Upper lobe of right lung (tissue), 1 donor: ENCODE measurements at regions not wholly inside any gene's neighbourhood (a gene's known extent, or its start where the extent isn't known, plus 50 kb on each side); places are given as distances from the start of the nearest gene placed in this dataset.

Experiments used
- ATAC-seq: fragments of 200-7000 bp; cut with Tn5 transposase; one replicate; pipeline ENCODE4 v1.9.1; 2020; ENCODE audit warnings: mild to moderate bottlenecking, moderate library complexity
- DNase-seq: peaks from one replicate; pipeline ENCODE4 v3.0.0-alpha.2; 2020
- H3K27ac ChIP-seq: fragments of 200-600 bp; one replicate; pipeline ENCODE4 v1.8.0; 2022
- H3K27me3 ChIP-seq: fragments of 200-600 bp; one replicate; pipeline ENCODE4 v1.8.0; 2022; ENCODE audit warnings: mild to moderate bottlenecking
- H3K36me3 ChIP-seq: fragments of 200-600 bp; one replicate; pipeline ENCODE4 v1.8.0; 2022
- H3K4me1 ChIP-seq: fragments of 200-600 bp; one replicate; pipeline ENCODE4 v1.8.0; 2022
- H3K4me3 ChIP-seq: fragments of 200-600 bp; one replicate; pipeline ENCODE4 v1.8.0; 2022; ENCODE audit warnings: mild to moderate bottlenecking
- H3K9me3 ChIP-seq: fragments of 200-600 bp; one replicate; pipeline ENCODE4 v1.8.0; 2022
- intact Hi-C: fragments of 100-400 bp; cut with DNase I; formaldehyde crosslinking; loops from one replicate; pipeline ENCODE4 v1.11.0; 2022
- TF ChIP-seq, protein P1 (sequence below): fragments of 200-600 bp; IDR thresholded peaks from one replicate; pipeline ENCODE4 v1.8.0; 2022; ENCODE audit warnings: antibody characterized with exemption
- donor health status: DM: no; HTN: yes; CAD: no; lungs with severe emphysema.

- ATAC-seq (no peak), DNase-seq (no peak)
- H3K36me3 ChIP-seq: no peaks in the 10 kb centered on the region
- H3K27me3 ChIP-seq: no peaks in the 10 kb centered on the region
- intact Hi-C loops: no loop called here
- no peak overlapping the region for H3K4me3 ChIP-seq
- H3K27ac ChIP-seq: no peak overlapping the region
- no peaks in the 10 kb centered on the region for H3K9me3 ChIP-seq
- no peaks in the 10 kb centered on the region for H3K4me1 ChIP-seq
- TF ChIP-seq, protein P1, sequence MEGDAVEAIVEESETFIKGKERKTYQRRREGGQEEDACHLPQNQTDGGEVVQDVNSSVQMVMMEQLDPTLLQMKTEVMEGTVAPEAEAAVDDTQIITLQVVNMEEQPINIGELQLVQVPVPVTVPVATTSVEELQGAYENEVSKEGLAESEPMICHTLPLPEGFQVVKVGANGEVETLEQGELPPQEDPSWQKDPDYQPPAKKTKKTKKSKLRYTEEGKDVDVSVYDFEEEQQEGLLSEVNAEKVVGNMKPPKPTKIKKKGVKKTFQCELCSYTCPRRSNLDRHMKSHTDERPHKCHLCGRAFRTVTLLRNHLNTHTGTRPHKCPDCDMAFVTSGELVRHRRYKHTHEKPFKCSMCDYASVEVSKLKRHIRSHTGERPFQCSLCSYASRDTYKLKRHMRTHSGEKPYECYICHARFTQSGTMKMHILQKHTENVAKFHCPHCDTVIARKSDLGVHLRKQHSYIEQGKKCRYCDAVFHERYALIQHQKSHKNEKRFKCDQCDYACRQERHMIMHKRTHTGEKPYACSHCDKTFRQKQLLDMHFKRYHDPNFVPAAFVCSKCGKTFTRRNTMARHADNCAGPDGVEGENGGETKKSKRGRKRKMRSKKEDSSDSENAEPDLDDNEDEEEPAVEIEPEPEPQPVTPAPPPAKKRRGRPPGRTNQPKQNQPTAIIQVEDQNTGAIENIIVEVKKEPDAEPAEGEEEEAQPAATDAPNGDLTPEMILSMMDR: no peak
Observed at GRCh38 chr6:117191009-117191408, 74.3 kb upstream of the VGLL2 start.

GRCh38 chr6:117191448-117191847 is 73.9 kb upstream of the VGLL2 start:
- TF ChIP-seq, protein P1: no peak
- intact Hi-C loops: no loop called here
- H3K27ac ChIP-seq: no peak overlapping the region
- no peaks in the 10 kb centered on the region for H3K4me1 ChIP-seq
- DNase-seq (no peak), ATAC-seq (no peak)
- no peaks in the 10 kb centered on the region for H3K27me3 ChIP-seq
- H3K4me3 ChIP-seq: no peak overlapping the region
- H3K36me3 ChIP-seq: no peaks in the 10 kb centered on the region
- H3K9me3 ChIP-seq: no peaks in the 10 kb centered on the region

GRCh38 chr6:117194271-117194670 is 71.1 kb upstream of the VGLL2 start:
- Histone ChIP-seq H3K9me3 (no peaks in the 10 kb centered on the region), H3K27ac (no peak overlapping the region), H3K36me3 (no peaks in the 10 kb centered on the region), H3K27me3 (no peaks in the 10 kb centered on the region), H3K4me1 (no peaks in the 10 kb centered on the region), H3K4me3 (no peak overlapping the region)
- ATAC-seq (no peak), DNase-seq (no peak)
- intact Hi-C loops: no loop called here
- TF ChIP-seq, protein P1: no peak

GRCh38 chr6:117194978-117195377 is 70.4 kb upstream of the VGLL2 start:
- H3K36me3 ChIP-seq: no peaks in the 10 kb centered on the region
- TF ChIP-seq, protein P1: no peak
- no peak for DNase-seq

DNA sequence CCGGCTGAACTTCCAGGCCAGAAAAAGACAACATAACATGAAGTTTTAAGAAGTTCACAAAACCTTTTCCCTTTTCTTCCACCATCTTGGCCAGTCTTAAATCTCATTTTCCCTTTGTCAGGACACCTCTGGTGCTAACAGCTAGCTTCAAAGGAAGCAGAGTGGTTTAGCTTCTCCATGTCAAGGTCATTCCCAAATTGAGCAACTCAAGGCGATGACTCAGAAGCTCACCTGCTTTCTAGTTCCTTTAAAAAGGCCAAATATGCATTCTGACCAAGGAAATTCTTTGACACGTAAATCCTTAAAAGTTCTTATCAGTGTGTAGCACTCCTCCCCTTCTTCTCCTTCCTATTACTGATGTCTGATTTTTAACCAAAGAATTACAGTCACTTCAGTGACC is 69.6 kb upstream of the VGLL2 start:
- no peaks in the 10 kb centered on the region for H3K9me3 ChIP-seq
- ATAC-seq (no peak), DNase-seq (no peak)
- H3K4me3 ChIP-seq: no peak overlapping the region
- intact Hi-C loops: no loop called here
- H3K36me3 ChIP-seq: no peaks in the 10 kb centered on the region
- TF ChIP-seq, protein P1: no peak
- H3K27ac ChIP-seq: no peak overlapping the region
- H3K4me1 ChIP-seq: no peaks in the 10 kb centered on the region
- H3K27me3 ChIP-seq: no peaks in the 10 kb centered on the region

More at GRCh38 chr6:117194978-117195377, 70.4 kb upstream of the VGLL2 start:
- no peak overlapping the region for H3K27ac ChIP-seq
- H3K4me3 ChIP-seq: no peak overlapping the region
- no peak for ATAC-seq
- no peaks in the 10 kb centered on the region for H3K9me3 ChIP-seq
- H3K27me3 ChIP-seq: no peaks in the 10 kb centered on the region
- intact Hi-C loops: no loop called here
- no peaks in the 10 kb centered on the region for H3K4me1 ChIP-seq

DNA sequence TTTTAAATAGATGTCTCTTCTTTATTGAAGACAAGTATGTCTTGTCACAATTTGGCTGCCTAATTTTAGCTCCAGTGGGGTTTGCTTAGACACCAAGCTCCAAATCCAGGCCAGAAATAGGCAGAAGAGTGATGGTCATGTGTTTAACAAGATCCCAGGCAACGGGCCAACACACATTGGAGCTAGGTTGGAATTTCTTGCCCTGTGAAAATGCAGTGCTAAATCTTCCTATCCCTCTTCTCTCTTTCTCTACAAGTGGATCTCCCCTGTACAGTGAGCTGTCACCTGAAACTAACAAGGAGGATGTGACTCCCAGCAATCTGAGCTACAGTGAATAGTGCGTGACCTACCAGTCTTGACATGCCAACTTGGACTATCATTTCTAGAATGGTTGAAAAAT is 65.3 kb upstream of the VGLL2 start:
- ATAC-seq (no peak), DNase-seq (no peak)
- Histone ChIP-seq H3K27me3 (no peaks in the 10 kb centered on the region), H3K27ac (no peak overlapping the region), H3K36me3 (no peaks in the 10 kb centered on the region), H3K4me1 (no peaks in the 10 kb centered on the region), H3K9me3 (no peaks in the 10 kb centered on the region), H3K4me3 (no peak overlapping the region)
- TF ChIP-seq, protein P1: no peak
- intact Hi-C loops: no loop called here
